Heart left ventricle (tissue), 16 donors: ENCODE measurements at regions not wholly inside any gene's neighbourhood (a gene's known extent, or its start where the extent isn't known, plus 50 kb on each side); places are given as distances from the start of the nearest gene placed in this dataset.

Experiments
- ATAC-seq, 4 donors: fragments of 200-7000 bp; cut with Tn5 transposase; one replicate each; pipeline ENCODE4 v1.9.1; 2020 to 2022; ENCODE audit warnings: moderate library complexity in 4 of 4, mild to moderate bottlenecking in 3 of 4, moderate number of reproducible peaks in 1 of 4
- DNase-seq, 5 donors: peaks; one replicate each; pipeline ENCODE4 v3.0.0-alpha.2; 2020
- H3K27ac ChIP-seq, 12 donors: fragments of 200-600 bp; sonication (generic) in 4 of 12; one replicate each; pipeline versions ENCODE4 v1.5.0 to v1.8.0; 2016 to 2022; ENCODE audit warnings: mild to moderate bottlenecking in 2 of 12
- H3K27me3 ChIP-seq, 9 donors: fragments of 200-600 bp; sonication (generic) in 2 of 9; one replicate each; pipeline versions ENCODE4 v1.5.1 to v1.8.0; 2016 to 2022; ENCODE audit warnings: mild to moderate bottlenecking in 3 of 9
- H3K36me3 ChIP-seq, 9 donors: fragments of 200-600 bp; sonication (generic) in 2 of 9; one replicate each; pipeline versions ENCODE4 v1.5.0 to v1.8.0; 2018 to 2022; ENCODE audit warnings: mild to moderate bottlenecking in 2 of 9
- H3K4me1 ChIP-seq, 12 donors: fragments of 200-600 bp; sonication (generic) in 4 of 12; one replicate each; pipeline versions ENCODE4 v1.5.0 to v1.8.0; 2016 to 2022; ENCODE audit warnings: mild to moderate bottlenecking in 3 of 12
- H3K4me3 ChIP-seq, 12 donors: fragments of 200-600 bp; sonication (generic) in 4 of 12; one replicate each; pipeline versions ENCODE4 v1.5.0 to v1.8.0; 2017 to 2022; ENCODE audit warnings: mild to moderate bottlenecking in 9 of 12, moderate library complexity in 4 of 12
- H3K9me3 ChIP-seq, 12 donors: fragments of 200-600 bp; sonication (generic) in 4 of 12; one replicate each; pipeline versions ENCODE4 v1.5.0 to v1.8.0; 2016 to 2022; ENCODE audit warnings: mild to moderate bottlenecking in 1 of 12
- CTCF ChIP-seq, 12 donors: fragments of 200-600 bp; sonication (generic) in 4 of 12; IDR thresholded peaks; one replicate each; pipeline versions ENCODE4 v1.5.0 to v1.8.0; 2018 to 2022; ENCODE audit warnings: antibody characterized with exemption in 12 of 12, mild to moderate bottlenecking in 5 of 12
- POLR2A ChIP-seq, 2 donors: fragments of 450-650 bp; IDR thresholded peaks; one replicate each; pipeline ENCODE4 v1.6.1; 2017; ENCODE audit warnings: antibody characterized with exemption in 2 of 2, mild to moderate bottlenecking in 2 of 2, moderate library complexity in 2 of 2
- WGBS, 4 donors: extraction: QIAGEN DNeasy Blood & Tissue Kit in 2 of 4; methylation state at CpG; one replicate each; pipeline versions ENCODE4 v1.1.5 to v1.1.7; 2013 to 2018; 5-methylcytosine and 5-hydroxymethylcytosine counted together
- intact Hi-C, 10 donors: fragments of 100-400 bp; cut with DNase I; formaldehyde crosslinking; loops; one replicate each; pipeline versions ENCODE4 v1.11.1 to v1.14.2; 2022
- donor health status: ischemic (EF 13 %, LVEDD 7.1; RV severe dilation, severe dysfunction).
- donor health status: healthy with polysubstance abuse.
- donor health status: DM: no; HTN: yes; CAD: no.
- donor health status: DM: no; HTN: no; CAD: no.
- donor health status: ischemic (EF 25% LVEDD 6.9; RV normal size, moderate dysfunction).
- donor health status: ischemic (EF 25% LVEDD 5.7; RV mildly dilated, moderate dysfunction).
- donor health status: healthy.
- donor health status: DM: yes; HTN: yes; CAD: no.
- donor health status: ischemic (EF 35%, LVEDD 5.7; RV mildly dilated, moderate dysfunction).
- donor health status: nonischemic (EF 11% LVEDD 7.7; RV severe dilation, severe dysfunction).
- donor health status: DM: yes; HTN: yes; CAD: no.
- donor health status: PGD.
- donor health status: ischemic (EF 29% LVEDD 5.4; RV normal size, mild dysfunction).
- donor health status: nonischemic (EF 23%, LVEDD 6.1; RV moderate dilation, normal function).

- Histone ChIP-seq H3K27me3 (peaks cover 0 to 5% (median 0%) of the 10 kb centered on the region in 9 donors), H3K9me3 (no peaks in the 10 kb centered on the region), H3K36me3 (no peaks in the 10 kb centered on the region), H3K4me3 (no peak overlapping the region), H3K27ac (no peak overlapping the region), H3K4me1 (no peaks in the 10 kb centered on the region)
- TF ChIP-seq POLR2A (IDR thresholded peaks at IDR 0.05) = no peak
- no peak for TF ChIP-seq CTCF (IDR thresholded peaks at IDR 0.05)
- WGBS, 4 donors = 80 to 85% (median 83%) methylated on average over 4 to 5 of the region's 5 CpGs
- no peak for DNase-seq
- no peak for ATAC-seq
- intact Hi-C loops = no loop called here
These were observed 50.1 kb upstream of the CLNK start for GRCh38 chr4:10734697-10735096.
